Nephron (organoid): ENCODE measurements at regions not wholly inside any gene's neighbourhood (a gene's known extent, or its start where the extent isn't known, plus 50 kb on each side); places are given as distances from the start of the nearest gene placed in this dataset.

Experiments
- H3K27ac Mint-ChIP-seq, 3 experiments: 2 replicates each; pipeline ENCODE4 v1.8.0; 2020; ENCODE audit warnings: mixed read lengths in 3 of 3, mild to moderate bottlenecking in 2 of 3, moderate library complexity in 1 of 3
- H3K27me3 Mint-ChIP-seq: 2 replicates; pipeline ENCODE4 v1.8.0; 2021; ENCODE audit warnings: low read depth, mild to moderate bottlenecking, moderate library complexity, mixed read lengths
- H3K36me3 Mint-ChIP-seq: 2 replicates; pipeline ENCODE4 v1.8.0; 2020; ENCODE audit warnings: low read depth, mixed read lengths
- H3K4me1 Mint-ChIP-seq: 2 replicates; pipeline ENCODE4 v1.8.0; 2020; ENCODE audit warnings: mixed read lengths
- H3K4me3 Mint-ChIP-seq, 3 experiments: 2 replicates each; pipeline ENCODE4 v1.8.0; 2020; ENCODE audit warnings: mild to moderate bottlenecking in 3 of 3, mixed read lengths in 3 of 3, moderate library complexity in 2 of 3
- H3K9me3 Mint-ChIP-seq: 2 replicates; pipeline ENCODE4 v1.8.0; 2020; ENCODE audit warnings: mixed read lengths
- CTCF ChIP-seq, 3 experiments: fragments of 200-600 bp; sonication (generic); IDR thresholded peaks; one replicate each; pipeline ENCODE4 v1.5.0; 2021; ENCODE audit warnings: antibody characterized with exemption in 3 of 3; ENCODE audit not compliant: unreplicated experiment in 3 of 3

DNA sequence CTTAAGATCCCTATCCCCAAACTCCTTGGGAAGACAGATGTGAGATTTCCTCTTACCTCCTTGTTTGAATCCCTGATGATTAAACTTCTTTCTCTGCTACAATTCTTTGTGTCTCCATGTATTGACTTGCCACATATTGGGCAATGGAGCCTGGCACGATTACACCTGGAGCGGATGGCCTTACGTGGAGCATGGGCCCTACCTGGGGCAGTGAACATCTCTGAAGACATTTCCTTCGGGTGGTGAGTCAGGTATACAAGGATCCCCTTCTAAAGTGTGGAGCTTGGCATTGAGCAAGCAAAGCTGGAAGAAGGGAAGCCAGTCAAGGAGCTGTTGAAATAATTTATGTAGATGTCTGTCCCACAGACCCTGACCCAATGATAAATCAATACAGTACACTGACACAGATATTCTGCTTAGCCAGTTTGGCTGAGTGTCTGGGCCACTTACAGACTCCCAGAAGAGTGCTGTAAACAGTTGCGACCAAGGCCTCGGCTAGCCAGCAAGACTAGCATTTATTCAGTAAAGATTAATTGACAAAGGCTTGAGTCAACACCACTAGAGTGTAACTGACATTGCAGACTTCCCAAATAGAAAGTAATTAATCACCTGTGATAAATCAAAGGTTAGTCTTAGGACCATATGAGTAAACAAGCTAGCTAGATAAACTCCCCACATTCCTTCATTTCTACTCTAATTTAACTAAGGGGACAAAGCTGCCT, 83.1 kb upstream of the KCNK1 start:
- H3K27me3 Mint-ChIP-seq = no peaks in the 10 kb centered on the region
- no peak overlapping the region for H3K27ac Mint-ChIP-seq
- peaks cover 23% of the 10 kb centered on the region for H3K9me3 Mint-ChIP-seq
- no peaks in the 10 kb centered on the region for H3K4me1 Mint-ChIP-seq
- H3K4me3 Mint-ChIP-seq = no peak overlapping the region
- peaks cover 5% of the 10 kb centered on the region for H3K36me3 Mint-ChIP-seq
- no peak for TF ChIP-seq CTCF (IDR thresholded peaks at IDR 0.05; ENCODE audit: unreplicated experiment in 3 of 3)

DNA sequence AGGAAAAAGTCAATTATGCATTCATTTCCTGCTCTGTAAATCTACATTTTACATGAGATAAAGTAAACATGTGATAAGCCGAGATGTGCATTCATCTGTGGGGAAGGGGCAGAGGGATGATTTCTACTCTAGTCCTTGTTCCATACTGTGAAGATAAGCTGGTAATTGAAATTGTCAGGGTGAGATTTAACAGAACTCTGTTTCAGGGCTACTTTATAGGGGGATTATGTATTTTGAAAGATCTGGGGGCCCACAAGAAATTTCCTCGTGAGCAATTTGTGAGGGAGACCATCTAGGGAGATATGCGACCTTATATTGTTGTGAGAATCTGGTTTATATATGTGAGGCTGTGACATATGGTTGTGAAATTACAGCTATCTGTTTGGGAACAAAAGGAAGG, 73.1 kb upstream of the KCNK1 start:
- Mint-ChIP-seq H3K4me3 (no peak overlapping the region), H3K36me3 (no peaks in the 10 kb centered on the region), H3K27ac (no peak overlapping the region), H3K9me3 (peaks cover 11% of the 10 kb centered on the region), H3K4me1 (no peaks in the 10 kb centered on the region), H3K27me3 (peaks cover 21% of the 10 kb centered on the region)
- TF ChIP-seq CTCF (IDR thresholded peaks at IDR 0.05; ENCODE audit: unreplicated experiment in 3 of 3) = no peak

GRCh38 chr1:233543338-233544255, 70.3 kb upstream of the KCNK1 start:
- TF ChIP-seq CTCF (IDR thresholded peaks at IDR 0.05; ENCODE audit: unreplicated experiment in 3 of 3) = no peak
- peaks cover 20% of the 10 kb centered on the region for H3K9me3 Mint-ChIP-seq
- no peaks in the 10 kb centered on the region for H3K36me3 Mint-ChIP-seq

DNA sequence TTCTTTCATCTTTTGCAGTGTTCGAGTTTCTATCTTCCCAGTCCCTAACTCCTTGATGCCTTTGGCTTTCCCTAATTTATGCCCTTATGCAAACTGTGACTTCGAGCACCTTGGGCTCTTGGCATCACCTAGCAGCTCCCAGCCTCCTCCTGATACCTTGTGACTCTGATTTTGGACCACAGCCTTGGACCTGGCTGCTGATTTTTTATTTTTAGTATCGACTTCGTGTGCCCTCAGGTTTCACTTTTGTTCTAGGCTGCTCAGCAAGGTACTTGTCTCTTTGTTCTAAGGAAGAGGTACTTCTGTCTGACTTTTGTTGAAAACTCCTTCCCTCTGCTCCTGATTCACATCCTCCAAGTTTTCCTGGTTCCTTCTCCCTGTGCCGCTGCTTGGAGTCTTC, 69.6 kb upstream of the KCNK1 start:
- Mint-ChIP-seq H3K4me1 (peaks cover 12% of the 10 kb centered on the region), H3K27me3 (peaks cover 24% of the 10 kb centered on the region), H3K9me3 (peaks cover 20% of the 10 kb centered on the region), H3K27ac (no peak overlapping the region), H3K36me3 (no peaks in the 10 kb centered on the region), H3K4me3 (no peak overlapping the region)
- TF ChIP-seq CTCF (IDR thresholded peaks at IDR 0.05; ENCODE audit: unreplicated experiment in 3 of 3) = no peak

More at GRCh38 chr1:233543338-233544255, 70.3 kb upstream of the KCNK1 start:
- Mint-ChIP-seq H3K4me1 (peaks cover 5% of the 10 kb centered on the region), H3K27ac (peak overlapping the region in 1 of 3 experiments; percentile 52), H3K27me3 (peaks cover 24% of the 10 kb centered on the region), H3K4me3 (no peak overlapping the region)

GRCh38 chr1:233547726-233548125, 66.2 kb upstream of the KCNK1 start:
- Mint-ChIP-seq H3K9me3 (peaks cover 13% of the 10 kb centered on the region), H3K36me3 (no peaks in the 10 kb centered on the region), H3K4me1 (peaks cover 14% of the 10 kb centered on the region), H3K27ac (no peak overlapping the region), H3K4me3 (no peak overlapping the region), H3K27me3 (peaks cover 19% of the 10 kb centered on the region)
- TF ChIP-seq CTCF (IDR thresholded peaks at IDR 0.05; ENCODE audit: unreplicated experiment in 3 of 3) = no peak
